ENCODE measurements at regions not wholly inside any gene's neighbourhood (a gene's known extent, or its start where the extent isn't known, plus 50 kb on each side); places are given as distances from the start of the nearest gene placed in this dataset.

- H3K27me3 ChIP-seq (ENCODE audit: control insufficient read depth, insufficient read depth, low read length) = no peaks in the 10 kb centered on the region
- DNase-seq (ENCODE audit: low read depth, low spot score) (no peak), ATAC-seq (no peak)
- no peak overlapping the region for H3K27ac ChIP-seq (ENCODE audit: low read length)
- no TSS peak for BruUV-seq (replicated peaks)
- ChIA-PET CTCF (no interaction called here), POLR2A (no interaction called here)
- no peak overlapping the region for H3K4me3 ChIP-seq (ENCODE audit: low read depth in 2 of 2, low read length in 2 of 2)
- in situ Hi-C loops (cut with HindIII; ENCODE audit: low pct_unique_long_range_greater_than_20kb, low sequenced_read_pairs) (no loop called here), intact Hi-C loops (cut with micrococcal nuclease; ENCODE audit: unreplicated experiment) (no loop called here)
- no peaks in the 10 kb centered on the region for H3K9me3 ChIP-seq (ENCODE audit: control insufficient read depth, insufficient read depth, low read depth, low read length)
- no peaks in the 10 kb centered on the region for H3K4me1 ChIP-seq (ENCODE audit: control insufficient read depth, insufficient read depth, low read length)
- no peaks in the 10 kb centered on the region for H3K36me3 ChIP-seq (ENCODE audit: control insufficient read depth, insufficient read depth, low read length)
- TF ChIP-seq SIN3A (IDR thresholded peaks at IDR 0.05; ENCODE audit: borderline replicate concordance, insufficient read depth, low read depth, low read length) (no peak), POLR2AphosphoS5 (IDR thresholded peaks at IDR 0.05; ENCODE audit: low read depth, low read length) (no peak), CTCF (IDR thresholded peaks at IDR 0.05) (no peak), TCF7L2 (IDR thresholded peaks at IDR 0.05; ENCODE audit: low read depth, low read length) (no peak), REST (IDR thresholded peaks at IDR 0.05; ENCODE audit: insufficient read depth in 1 of 2, low read depth in 2 of 2, low read length in 1 of 2) (no peak)
Observed at GRCh38 chr15:53203454-53203853, 413.3 kb upstream of the ONECUT1 start.

- H3K4me1 ChIP-seq (ENCODE audit: control insufficient read depth, insufficient read depth, low read length) = no peaks in the 10 kb centered on the region
- CTCF ChIA-PET = interaction anchor here (0.6 kb wide), 1 partner anchor 431 kb away, joined by 3 read pairs; no protein-coding TSS in a partner anchor
- H3K9me3 ChIP-seq (ENCODE audit: control insufficient read depth, insufficient read depth, low read depth, low read length) = no peaks in the 10 kb centered on the region
- no peak for ATAC-seq
- no peak for DNase-seq (ENCODE audit: low read depth, low spot score)
- in situ Hi-C loops (cut with HindIII; ENCODE audit: low pct_unique_long_range_greater_than_20kb, low sequenced_read_pairs) = no loop called here
- intact Hi-C loops (cut with micrococcal nuclease; ENCODE audit: unreplicated experiment) = no loop called here
- no peak overlapping the region for H3K27ac ChIP-seq (ENCODE audit: low read length)
- peaks cover 4% of the 10 kb centered on the region; the same call in 1 of the 2 replicates for H3K27me3 ChIP-seq (ENCODE audit: control insufficient read depth, insufficient read depth, low read length)
- POLR2A ChIA-PET = no interaction called here
- no TSS peak for BruUV-seq (replicated peaks)
- H3K36me3 ChIP-seq (ENCODE audit: control insufficient read depth, insufficient read depth, low read length) = no peaks in the 10 kb centered on the region
- H3K4me3 ChIP-seq (ENCODE audit: low read depth in 2 of 2, low read length in 2 of 2) = no peak overlapping the region
- no peak for TF ChIP-seq POLR2AphosphoS5 (IDR thresholded peaks at IDR 0.05; ENCODE audit: low read depth, low read length)
- TF ChIP-seq TCF7L2 (IDR thresholded peaks at IDR 0.05; ENCODE audit: low read depth, low read length) = no peak
- TF ChIP-seq CTCF (IDR thresholded peaks at IDR 0.05) = no peak
- no peak for TF ChIP-seq SIN3A (IDR thresholded peaks at IDR 0.05; ENCODE audit: borderline replicate concordance, insufficient read depth, low read depth, low read length)
- no peak for TF ChIP-seq REST (IDR thresholded peaks at IDR 0.05; ENCODE audit: insufficient read depth in 1 of 2, low read depth in 2 of 2, low read length in 1 of 2)
Observed at GRCh38 chr15:53202876-53203275, 412.7 kb upstream of the ONECUT1 start.
